Panc1 (cell line): ENCODE measurements at regions not wholly inside any gene's neighbourhood (a gene's known extent, or its start where the extent isn't known, plus 50 kb on each side); places are given as distances from the start of the nearest gene placed in this dataset.

ENCODE experiments used
- ATAC-seq: fragments of 200-7000 bp; cut with Tn5 transposase; 2 replicates; pipeline ENCODE4 v1.9.1; 2020; ENCODE audit warnings: mild to moderate bottlenecking, moderate library complexity
- BruUV-seq: library from RNA; stranded (reverse); fragments of 400-500 nt; replicated peaks from 2 replicates; lab custom pipeline; 2021; lab: Mats Ljungman, UMichigan
- CTCF ChIA-PET: fragments of 300-600 bp; sonication (Branson Sonifier 250); formaldehyde crosslinking; loops from one replicate; lab custom pipeline; 2022; ENCODE audit warnings: antibody characterized with exemption; lab: Charles Lee
- POLR2A ChIA-PET: fragments of 300-600 bp; sonication (Branson Sonifier 250); formaldehyde crosslinking; loops from one replicate; lab custom pipeline; 2022; ENCODE audit warnings: antibody characterized with exemption; lab: Charles Lee
- DNase-seq: peaks from one replicate; pipeline ENCODE4 v3.0.0-alpha.2; 2010; ENCODE audit warnings: low read depth, low spot score
- H3K27ac ChIP-seq: 2 replicates; pipeline ENCODE4 v1.5.1; 2011; ENCODE audit warnings: mild to moderate bottlenecking, low read length, inconsistent platforms
- H3K27me3 ChIP-seq: fragments of 200-500 bp; sonication (Bioruptor generic); 2 replicates; pipeline ENCODE4 v1.6.0; 2014; ENCODE audit warnings: low read length, inconsistent platforms; ENCODE audit not compliant: control insufficient read depth, insufficient read depth
- H3K36me3 ChIP-seq: fragments of 200-500 bp; sonication (Bioruptor generic); 2 replicates; pipeline ENCODE4 v1.5.1; 2014; ENCODE audit warnings: inconsistent platforms, mild to moderate bottlenecking, low read length, moderate library complexity; ENCODE audit not compliant: control insufficient read depth, insufficient read depth
- H3K4me1 ChIP-seq: 2 replicates; pipeline ENCODE4 v1.5.1; 2011; ENCODE audit warnings: inconsistent platforms, mild to moderate bottlenecking, low read length, moderate library complexity; ENCODE audit not compliant: control insufficient read depth, insufficient read depth
- H3K4me3 ChIP-seq, 2 experiments: 2 replicates each; pipeline ENCODE4 v1.5.1; 2011 to 2012; ENCODE audit warnings: low read depth in 2 of 2, low read length in 2 of 2, mild to moderate bottlenecking in 2 of 2, inconsistent platforms in 1 of 2, moderate library complexity in 1 of 2
- H3K9me3 ChIP-seq: fragments of 200-500 bp; sonication (Bioruptor generic); 2 replicates; pipeline ENCODE4 v1.5.1; 2014; ENCODE audit warnings: low read depth, mild to moderate bottlenecking, inconsistent platforms, low read length, moderate library complexity; ENCODE audit not compliant: control insufficient read depth, insufficient read depth
- POLR2AphosphoS5 ChIP-seq: IDR thresholded peaks from 2 replicates; pipeline ENCODE4 v1.6.1; 2012; ENCODE audit warnings: mild to moderate bottlenecking, low read depth, low read length, moderate library complexity
- SIN3A ChIP-seq: IDR thresholded peaks from 2 replicates; pipeline ENCODE4 v1.6.1; 2012; ENCODE audit warnings: low read depth, mild to moderate bottlenecking, low read length, moderate library complexity, borderline replicate concordance; ENCODE audit not compliant: insufficient read depth
- TCF7L2 ChIP-seq: IDR thresholded peaks from 2 replicates; pipeline ENCODE4 v1.6.1; 2011; ENCODE audit warnings: mild to moderate bottlenecking, low read depth, low read length, inconsistent platforms
- in situ Hi-C: cut with HindIII; loops from 2 replicates; pipeline ENCODE4 v1.10.0; 2016; ENCODE audit warnings: low sequenced_read_pairs, low pct_unique_long_range_greater_than_20kb
- intact Hi-C: fragments of 100-400 bp; cut with micrococcal nuclease; formaldehyde crosslinking; loops from one replicate; pipeline ENCODE4 v1.10.0; 2022; ENCODE audit not compliant: unreplicated experiment
- TF ChIP-seq, protein P1 (sequence below): fragments of 450-650 bp; IDR thresholded peaks from 2 replicates; pipeline ENCODE4 v1.5.1; 2017; ENCODE audit warnings: mild to moderate bottlenecking
- TF ChIP-seq, protein P2 (sequence below), 2 experiments: IDR thresholded peaks; 2 replicates each; pipeline ENCODE4 v1.6.1; 2011 to 2012; ENCODE audit warnings: low read depth in 2 of 2, control low read depth in 1 of 2, low read length in 1 of 2, mild to moderate bottlenecking in 1 of 2, moderate library complexity in 1 of 2; ENCODE audit not compliant: insufficient read depth in 1 of 2

DNA sequence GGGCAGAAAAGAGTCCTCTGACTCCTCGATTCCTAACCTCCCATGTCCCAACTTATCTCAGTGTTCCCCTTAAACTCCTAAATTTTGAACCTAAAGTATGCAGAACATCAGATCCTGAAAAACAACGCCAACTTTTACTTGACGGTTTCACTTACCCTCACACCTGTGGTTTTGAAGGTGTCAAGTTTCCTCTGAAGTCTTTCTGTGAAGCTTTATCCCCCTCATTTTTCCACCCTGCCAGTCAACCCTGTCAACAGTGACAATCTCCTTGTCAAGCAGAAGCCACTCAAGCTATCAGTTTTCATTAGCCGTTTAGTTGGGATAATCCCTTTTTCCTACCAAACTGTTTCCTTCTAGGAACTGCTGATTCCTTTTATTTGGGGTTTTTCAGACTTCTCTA lies 245.4 kb upstream of the PREP start:
- CTCF ChIA-PET: no interaction called here
- no TSS peak for BruUV-seq
- no peaks in the 10 kb centered on the region for H3K4me1 ChIP-seq
- no peak for DNase-seq
- H3K36me3 ChIP-seq: no peaks in the 10 kb centered on the region
- H3K27ac ChIP-seq: no peak overlapping the region
- no peaks in the 10 kb centered on the region for H3K27me3 ChIP-seq
- no peaks in the 10 kb centered on the region for H3K9me3 ChIP-seq
- H3K4me3 ChIP-seq: no peak overlapping the region
- ATAC-seq: no peak
- POLR2A ChIA-PET: no interaction called here
- TF ChIP-seq SIN3A: no peak
- TF ChIP-seq, protein P1, sequence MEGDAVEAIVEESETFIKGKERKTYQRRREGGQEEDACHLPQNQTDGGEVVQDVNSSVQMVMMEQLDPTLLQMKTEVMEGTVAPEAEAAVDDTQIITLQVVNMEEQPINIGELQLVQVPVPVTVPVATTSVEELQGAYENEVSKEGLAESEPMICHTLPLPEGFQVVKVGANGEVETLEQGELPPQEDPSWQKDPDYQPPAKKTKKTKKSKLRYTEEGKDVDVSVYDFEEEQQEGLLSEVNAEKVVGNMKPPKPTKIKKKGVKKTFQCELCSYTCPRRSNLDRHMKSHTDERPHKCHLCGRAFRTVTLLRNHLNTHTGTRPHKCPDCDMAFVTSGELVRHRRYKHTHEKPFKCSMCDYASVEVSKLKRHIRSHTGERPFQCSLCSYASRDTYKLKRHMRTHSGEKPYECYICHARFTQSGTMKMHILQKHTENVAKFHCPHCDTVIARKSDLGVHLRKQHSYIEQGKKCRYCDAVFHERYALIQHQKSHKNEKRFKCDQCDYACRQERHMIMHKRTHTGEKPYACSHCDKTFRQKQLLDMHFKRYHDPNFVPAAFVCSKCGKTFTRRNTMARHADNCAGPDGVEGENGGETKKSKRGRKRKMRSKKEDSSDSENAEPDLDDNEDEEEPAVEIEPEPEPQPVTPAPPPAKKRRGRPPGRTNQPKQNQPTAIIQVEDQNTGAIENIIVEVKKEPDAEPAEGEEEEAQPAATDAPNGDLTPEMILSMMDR: no peak
- no peak for TF ChIP-seq POLR2AphosphoS5
- TF ChIP-seq TCF7L2: no peak
- in situ Hi-C loops: no loop called here
- intact Hi-C loops: no loop called here

DNA sequence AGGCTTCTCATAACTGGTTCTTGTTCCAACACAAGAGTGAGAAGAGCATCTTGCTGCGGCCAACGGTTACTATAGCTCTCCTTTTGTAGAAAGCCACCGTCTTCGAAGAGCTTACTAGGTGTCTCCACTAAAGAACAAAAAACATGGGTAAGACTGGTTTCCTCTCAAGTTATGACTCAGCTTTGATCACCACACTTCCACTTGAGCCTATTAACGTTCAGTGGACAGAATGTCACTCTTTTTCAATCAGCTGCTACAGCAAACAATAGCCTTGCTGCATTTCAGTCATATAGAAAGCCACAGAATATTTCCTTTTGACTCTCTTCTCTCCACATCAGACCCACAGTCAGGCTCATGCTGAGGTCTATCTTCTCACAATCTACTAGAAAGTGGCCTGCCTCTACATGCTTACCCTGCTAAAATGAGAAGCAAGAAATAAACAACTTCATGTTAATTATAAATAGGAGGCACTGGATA lies 243.5 kb upstream of the PREP start:
- no peak for ATAC-seq
- Histone ChIP-seq H3K9me3 (no peaks in the 10 kb centered on the region), H3K27me3 (no peaks in the 10 kb centered on the region), H3K4me3 (no peak overlapping the region), H3K27ac (no peak overlapping the region), H3K36me3 (no peaks in the 10 kb centered on the region), H3K4me1 (no peaks in the 10 kb centered on the region)
- BruUV-seq: no TSS peak
- intact Hi-C loops: no loop called here
- no peak for DNase-seq
- CTCF ChIA-PET: no interaction called here
- TF ChIP-seq TCF7L2 (no peak), SIN3A (no peak), POLR2AphosphoS5 (no peak)
- TF ChIP-seq, protein P1: no peak
- TF ChIP-seq, protein P2, sequence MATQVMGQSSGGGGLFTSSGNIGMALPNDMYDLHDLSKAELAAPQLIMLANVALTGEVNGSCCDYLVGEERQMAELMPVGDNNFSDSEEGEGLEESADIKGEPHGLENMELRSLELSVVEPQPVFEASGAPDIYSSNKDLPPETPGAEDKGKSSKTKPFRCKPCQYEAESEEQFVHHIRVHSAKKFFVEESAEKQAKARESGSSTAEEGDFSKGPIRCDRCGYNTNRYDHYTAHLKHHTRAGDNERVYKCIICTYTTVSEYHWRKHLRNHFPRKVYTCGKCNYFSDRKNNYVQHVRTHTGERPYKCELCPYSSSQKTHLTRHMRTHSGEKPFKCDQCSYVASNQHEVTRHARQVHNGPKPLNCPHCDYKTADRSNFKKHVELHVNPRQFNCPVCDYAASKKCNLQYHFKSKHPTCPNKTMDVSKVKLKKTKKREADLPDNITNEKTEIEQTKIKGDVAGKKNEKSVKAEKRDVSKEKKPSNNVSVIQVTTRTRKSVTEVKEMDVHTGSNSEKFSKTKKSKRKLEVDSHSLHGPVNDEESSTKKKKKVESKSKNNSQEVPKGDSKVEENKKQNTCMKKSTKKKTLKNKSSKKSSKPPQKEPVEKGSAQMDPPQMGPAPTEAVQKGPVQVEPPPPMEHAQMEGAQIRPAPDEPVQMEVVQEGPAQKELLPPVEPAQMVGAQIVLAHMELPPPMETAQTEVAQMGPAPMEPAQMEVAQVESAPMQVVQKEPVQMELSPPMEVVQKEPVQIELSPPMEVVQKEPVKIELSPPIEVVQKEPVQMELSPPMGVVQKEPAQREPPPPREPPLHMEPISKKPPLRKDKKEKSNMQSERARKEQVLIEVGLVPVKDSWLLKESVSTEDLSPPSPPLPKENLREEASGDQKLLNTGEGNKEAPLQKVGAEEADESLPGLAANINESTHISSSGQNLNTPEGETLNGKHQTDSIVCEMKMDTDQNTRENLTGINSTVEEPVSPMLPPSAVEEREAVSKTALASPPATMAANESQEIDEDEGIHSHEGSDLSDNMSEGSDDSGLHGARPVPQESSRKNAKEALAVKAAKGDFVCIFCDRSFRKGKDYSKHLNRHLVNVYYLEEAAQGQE (IDR thresholded peaks at IDR 0.05; ENCODE audit: insufficient read depth in 1 of 2, low read depth in 2 of 2, low read length in 1 of 2): no peak
- in situ Hi-C loops: no loop called here
- POLR2A ChIA-PET: no interaction called here
